Erythroblast (primary cell): ENCODE measurements at regions not wholly inside any gene's neighbourhood (a gene's known extent, or its start where the extent isn't known, plus 50 kb on each side); places are given as distances from the start of the nearest gene placed in this dataset.

Experiments
- GATA1 ChIP-seq: IDR thresholded peaks from 2 replicates; pipeline ENCODE4 v1.6.1; 2011; ENCODE audit warnings: low read depth, mild to moderate bottlenecking, control low read depth, low read length, moderate library complexity
- POLR2A ChIP-seq: IDR thresholded peaks from 2 replicates; pipeline ENCODE4 v1.6.1; 2011; ENCODE audit warnings: mild to moderate bottlenecking, low read length

GRCh38 chr9:120307599-120307998 is 272.4 kb downstream of the CDK5RAP2 start:
- TF ChIP-seq POLR2A (no peak), GATA1 (no peak)
